ENCODE measurements at regions not wholly inside any gene's neighbourhood (a gene's known extent, or its start where the extent isn't known, plus 50 kb on each side); places are given as distances from the start of the nearest gene placed in this dataset.

- TF ChIP-seq ZSCAN18 (CRISPR knock-in tag; IDR thresholded peaks at IDR 0.05) (no peak), ATF1 (CRISPR knock-in tag; IDR thresholded peaks at IDR 0.05) (no peak), ZBTB43 (CRISPR knock-in tag; IDR thresholded peaks at IDR 0.05) (no peak), FOXP1 (CRISPR knock-in tag; IDR thresholded peaks at IDR 0.05; ENCODE audit: borderline replicate concordance) (no peak), ZNF425 (CRISPR knock-in tag; conservative IDR thresholded peaks at IDR 0.05) (no peak), ZNF671 (CRISPR knock-in tag; IDR thresholded peaks at IDR 0.05) (no peak), ZNF138 (CRISPR knock-in tag; conservative IDR thresholded peaks at IDR 0.05) (no peak), NFATC4 (CRISPR knock-in tag; IDR thresholded peaks at IDR 0.05) (no peak), FOXJ3 (CRISPR knock-in tag; IDR thresholded peaks at IDR 0.05; ENCODE audit: borderline replicate concordance) (no peak), CREB1 (CRISPR knock-in tag; IDR thresholded peaks at IDR 0.05) (no peak), CBFB (CRISPR knock-in tag; IDR thresholded peaks at IDR 0.05; ENCODE audit: low read depth) (no peak), CDX4 (CRISPR knock-in tag; IDR thresholded peaks at IDR 0.05; ENCODE audit: borderline replicate concordance) (no peak), ZNF263 (CRISPR knock-in tag; IDR thresholded peaks at IDR 0.05; ENCODE audit: low read depth) (no peak), E2F1 (CRISPR knock-in tag; IDR thresholded peaks at IDR 0.05) (no peak)
Measured at GRCh38 chr2:236934656-236935055, 151.0 kb upstream of the COPS8 start (continued).

GRCh38 chr2:236935083-236935482 is 150.6 kb upstream of the COPS8 start:
- Mint-ChIP-seq H3K27ac (no peak overlapping the region), H3K36me3 (no peaks in the 10 kb centered on the region), H3K4me3 (no peak overlapping the region), H3K4me1 (no peaks in the 10 kb centered on the region; the same call in 1 of the 2 replicates), H3K9me3 (no peaks in the 10 kb centered on the region), H3K27me3 (ENCODE audit: low read depth) (no peaks in the 10 kb centered on the region; the same call in 1 of the 2 replicates)
- no peak for DNase-seq (ENCODE audit: low spot score)
- ChIA-PET POLR2A (no interaction called here), CTCF (no interaction called here)
- ATAC-seq: no peak
- TF ChIP-seq KAT7 (CRISPR knock-in tag; IDR thresholded peaks at IDR 0.05; ENCODE audit: borderline replicate concordance): no peak
- no peak for TF ChIP-seq OVOL2 (CRISPR knock-in tag; IDR thresholded peaks at IDR 0.05; ENCODE audit: borderline replicate concordance)
- TF ChIP-seq E2F1 (CRISPR knock-in tag; IDR thresholded peaks at IDR 0.05): no peak
- TF ChIP-seq NFATC4 (CRISPR knock-in tag; IDR thresholded peaks at IDR 0.05): no peak
- TF ChIP-seq PRRX2 (CRISPR knock-in tag; IDR thresholded peaks at IDR 0.05): no peak
- TF ChIP-seq USF1 (CRISPR knock-in tag; IDR thresholded peaks at IDR 0.05): no peak
- no peak for TF ChIP-seq STAT6 (CRISPR knock-in tag; conservative IDR thresholded peaks at IDR 0.05; ENCODE audit: low read depth)
